CD4-positive, alpha-beta T cell treated with Interleukin-2 at 100 ng/mL for 4 hours (primary cell): ENCODE measurements at regions not wholly inside any gene's neighbourhood (a gene's known extent, or its start where the extent isn't known, plus 50 kb on each side); places are given as distances from the start of the nearest gene placed in this dataset.
"Not testable (repeated sequence)": the region's sequence is repeated elsewhere in the genome, so short reads cannot be mapped to it uniquely, and the experiment has no call there.

Source experiments
- DNase-seq: peaks from one replicate; pipeline ENCODE4 v3.0.0-alpha.2; 2020; ENCODE audit warnings: low spot score

DNA sequence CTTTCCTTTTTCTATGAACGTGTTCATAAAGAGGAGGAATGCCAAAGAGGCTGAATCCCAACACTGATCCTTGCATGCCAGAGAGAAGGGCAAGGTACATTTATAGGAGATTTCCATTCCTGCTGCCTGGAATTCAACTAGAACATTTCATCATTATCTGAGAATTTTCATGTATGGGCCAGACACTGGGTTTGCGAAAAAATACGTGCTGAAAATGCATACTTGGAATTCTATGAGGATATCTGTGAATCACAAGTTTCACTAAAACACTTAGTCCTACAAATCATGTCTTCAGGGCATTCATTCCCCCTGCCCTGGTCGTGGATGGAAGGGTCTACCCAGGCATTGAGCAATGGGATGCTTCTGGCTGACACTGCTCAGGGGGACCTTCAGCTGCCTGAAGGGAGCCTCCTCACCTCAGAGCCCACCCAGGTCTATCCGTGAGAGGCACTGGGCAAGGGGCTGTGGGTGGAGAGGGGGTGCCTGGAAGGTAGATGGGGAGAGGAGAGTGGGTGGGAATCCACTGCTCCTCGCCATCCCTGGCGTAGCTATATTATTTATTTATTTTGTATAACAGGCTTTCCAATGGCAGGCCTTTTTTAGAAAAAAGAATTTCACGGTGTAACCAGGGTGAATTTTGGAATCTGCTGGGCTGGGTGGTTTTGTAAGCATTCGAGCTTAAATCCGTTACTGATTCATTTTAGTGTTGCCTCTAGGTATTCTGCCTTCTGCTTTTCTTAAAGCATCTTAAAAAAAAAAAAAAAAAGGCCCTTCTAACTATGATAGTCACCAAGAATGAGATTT is 560.6 kb upstream of the ID2 start:
- DNase-seq = no peak

DNA sequence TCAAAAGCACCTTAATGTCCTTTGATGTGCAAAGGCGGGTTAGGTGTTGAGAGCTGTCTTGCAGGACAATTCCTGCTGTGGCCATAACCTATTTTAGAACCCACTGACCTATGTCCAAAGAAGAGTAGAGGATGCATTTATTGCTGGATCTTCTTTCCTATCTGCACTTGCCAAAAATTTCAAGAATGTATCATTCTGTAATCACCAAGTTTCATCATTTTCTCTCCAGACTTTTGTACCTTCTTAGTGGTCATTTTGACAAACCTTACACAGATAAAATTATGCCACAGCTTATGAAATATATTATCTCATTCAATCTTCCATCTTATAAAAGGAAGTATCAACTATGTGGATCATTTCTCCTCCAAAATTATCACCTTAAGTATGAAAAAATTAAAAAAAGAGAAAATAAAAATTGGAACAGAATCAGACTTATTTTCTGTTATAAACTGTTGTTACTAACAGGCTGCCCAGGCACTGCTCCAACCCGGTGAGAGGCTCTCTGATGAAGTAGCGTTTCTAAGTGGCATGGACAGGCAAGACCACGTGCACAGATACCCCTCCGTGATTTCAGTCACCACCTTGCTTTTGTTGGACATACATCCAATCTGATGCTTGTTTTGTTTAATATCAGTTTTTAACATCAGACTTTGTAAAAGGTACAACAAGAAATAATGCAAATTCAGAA is 559.9 kb upstream of the ID2 start:
- DNase-seq = no peak

- DNase-seq = no peak
Measured at GRCh38 chr2:8122520-8122919, 559.3 kb upstream of the ID2 start.

- no peak for DNase-seq
Measured at GRCh38 chr2:8123464-8123863, 558.4 kb upstream of the ID2 start.

DNA sequence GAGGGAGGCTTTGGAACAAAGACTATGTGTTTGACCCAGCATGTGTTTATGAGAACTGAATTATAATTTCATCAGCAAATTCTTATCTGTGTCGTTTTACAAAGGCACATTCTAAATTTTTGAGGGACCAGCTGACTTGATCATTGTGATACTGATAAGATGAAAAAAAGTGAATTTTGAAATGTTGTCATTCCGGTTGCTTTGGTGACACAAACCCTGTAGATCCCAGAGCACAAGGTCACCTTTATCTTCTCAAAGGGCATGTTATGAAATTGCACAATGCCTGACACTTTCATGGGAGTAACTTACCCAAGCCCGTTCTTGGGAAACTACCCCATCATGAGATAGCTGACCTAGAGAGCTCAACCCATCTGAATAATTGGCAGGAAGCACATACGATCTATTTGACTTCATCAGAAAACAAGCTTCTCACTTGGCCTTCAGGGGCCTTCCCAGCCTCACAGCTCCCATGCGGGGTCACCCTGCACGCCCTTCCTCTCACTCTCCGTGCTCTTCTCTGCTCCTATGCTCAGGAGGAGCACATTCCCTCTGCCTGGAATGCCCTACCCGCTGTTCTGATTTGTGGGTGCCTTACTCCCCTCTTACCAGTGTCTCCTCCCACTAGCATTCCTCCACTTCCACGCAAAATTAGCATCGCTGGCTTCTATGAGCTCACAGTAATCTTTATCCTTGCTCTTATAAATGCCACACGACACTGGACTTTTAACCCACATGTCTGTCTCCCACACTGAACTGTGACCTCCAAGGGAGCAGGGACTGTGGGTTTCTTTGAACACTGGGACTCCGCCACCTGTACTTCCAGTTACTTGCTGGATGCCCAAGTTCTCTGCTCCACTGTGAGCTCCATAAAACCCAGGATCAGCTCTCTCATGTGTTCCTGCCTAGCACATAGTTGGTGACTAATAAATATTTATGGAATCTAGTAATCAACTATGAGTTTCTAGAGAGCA is 555.8 kb upstream of the ID2 start:
- no peak for DNase-seq

DNA sequence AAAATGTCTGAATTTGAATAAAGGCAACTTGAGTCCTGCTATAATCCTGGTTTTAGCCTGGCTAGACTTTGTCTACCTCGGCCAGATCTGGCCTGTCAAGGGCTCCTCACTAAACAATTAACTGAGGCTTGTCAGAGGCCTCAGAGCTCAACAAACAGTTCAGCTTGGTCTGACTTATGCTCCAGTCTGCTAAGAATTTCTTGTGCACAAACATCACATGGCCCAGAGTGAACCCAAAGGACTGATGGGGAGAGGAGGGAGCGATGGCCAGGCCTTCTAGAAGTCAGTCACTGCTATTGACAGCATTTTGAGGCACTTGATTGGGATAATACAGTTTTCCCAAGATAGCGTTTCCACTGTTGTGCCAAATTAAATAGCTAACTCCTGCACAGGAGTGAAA is 555.1 kb upstream of the ID2 start:
- DNase-seq = no peak

- not testable (repeated sequence) for DNase-seq
Measured at GRCh38 chr2:8131423-8131822, 550.4 kb upstream of the ID2 start.

DNA sequence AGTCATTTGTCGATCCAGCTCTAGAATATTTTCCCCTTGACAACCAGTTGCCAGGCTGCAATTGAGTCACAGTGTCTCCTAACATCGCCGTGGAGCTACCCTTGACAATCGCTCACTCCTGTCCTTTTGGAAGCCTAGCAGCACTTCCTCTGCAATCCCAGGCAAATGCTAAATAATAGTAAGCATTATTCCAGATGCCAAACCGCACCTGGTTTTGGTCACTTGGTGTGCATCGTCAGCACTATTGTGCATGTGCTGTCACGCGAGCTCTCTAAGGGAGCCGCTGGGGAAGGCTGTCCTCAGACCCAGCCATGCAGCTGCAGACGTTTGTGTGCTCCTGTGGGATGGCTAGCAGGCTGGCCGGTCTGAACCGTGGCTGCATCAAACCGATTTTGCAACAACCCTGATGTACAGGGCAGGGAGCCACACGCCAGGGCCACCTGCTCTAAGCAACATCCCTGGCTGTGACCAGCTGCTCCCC is 549.5 kb upstream of the ID2 start:
- no peak for DNase-seq

DNA sequence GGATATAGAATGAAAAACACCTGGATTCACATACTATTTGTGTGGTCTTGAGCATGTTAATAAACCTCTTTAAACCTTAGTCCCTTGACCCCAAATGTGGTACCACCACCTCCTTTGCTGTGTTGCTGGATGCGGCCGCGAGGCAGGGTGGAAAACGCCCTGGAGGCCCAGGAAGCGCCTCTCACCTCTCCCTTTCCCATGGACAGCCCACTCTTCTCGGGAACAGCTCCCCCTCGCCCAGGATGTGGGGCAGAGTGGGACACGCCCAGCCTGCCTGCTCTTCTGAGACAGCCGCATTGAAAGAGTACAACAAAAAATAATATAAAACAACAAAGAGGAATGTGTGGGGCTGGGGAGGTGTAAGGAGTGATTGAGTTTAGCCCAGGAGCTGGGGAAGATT is 549.0 kb upstream of the ID2 start:
- no peak for DNase-seq

DNA sequence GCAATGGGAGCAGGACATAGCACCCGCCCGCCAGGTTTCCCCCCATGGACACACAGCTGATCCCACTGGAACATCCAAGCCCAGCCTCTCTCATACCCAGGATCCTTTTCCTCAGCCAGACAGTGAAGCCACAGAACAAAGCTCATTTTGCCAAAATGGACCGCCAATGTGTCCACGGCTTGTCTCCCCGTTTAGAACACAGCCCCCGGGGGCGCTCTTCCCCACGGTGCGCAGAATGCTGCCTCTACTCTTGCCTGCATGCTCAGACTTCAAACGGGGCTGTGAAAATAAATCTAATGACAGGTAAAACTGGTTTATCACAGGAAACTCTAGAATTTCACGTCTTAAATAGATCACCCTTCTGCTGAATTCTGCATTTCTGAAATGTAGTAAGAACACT is 548.5 kb upstream of the ID2 start:
- no peak for DNase-seq

DNA sequence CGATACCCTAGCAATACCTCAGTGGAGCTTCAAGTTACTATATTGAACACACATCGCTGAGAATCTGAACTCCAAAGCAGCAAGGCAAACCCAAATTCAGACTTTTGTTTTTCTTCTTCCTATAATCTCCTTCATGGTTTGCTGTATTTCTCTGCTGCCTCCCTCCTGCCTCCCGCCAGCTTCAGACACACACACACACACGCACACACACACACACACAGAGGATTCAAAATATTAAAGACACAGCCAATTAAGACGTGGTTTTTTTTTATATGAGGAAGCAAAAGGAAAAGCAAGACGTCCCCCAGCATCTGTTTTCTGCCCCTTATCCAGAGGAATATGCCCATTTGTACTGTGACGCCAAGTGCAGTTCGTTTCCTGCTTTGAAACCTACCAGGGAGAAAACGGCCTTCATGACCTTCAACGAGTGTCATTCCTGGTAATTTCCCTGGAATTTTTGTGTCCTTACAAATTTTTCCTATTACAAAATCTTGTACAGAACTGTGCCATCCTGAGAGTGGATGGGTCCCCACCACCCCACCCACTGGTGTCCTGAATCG is 547.9 kb upstream of the ID2 start:
- no peak for DNase-seq

GRCh38 chr2:8134473-8134932 is 547.4 kb upstream of the ID2 start:
- DNase-seq = no peak

- DNase-seq = no peak
Measured at GRCh38 chr2:8134985-8135682, 546.7 kb upstream of the ID2 start.

DNA sequence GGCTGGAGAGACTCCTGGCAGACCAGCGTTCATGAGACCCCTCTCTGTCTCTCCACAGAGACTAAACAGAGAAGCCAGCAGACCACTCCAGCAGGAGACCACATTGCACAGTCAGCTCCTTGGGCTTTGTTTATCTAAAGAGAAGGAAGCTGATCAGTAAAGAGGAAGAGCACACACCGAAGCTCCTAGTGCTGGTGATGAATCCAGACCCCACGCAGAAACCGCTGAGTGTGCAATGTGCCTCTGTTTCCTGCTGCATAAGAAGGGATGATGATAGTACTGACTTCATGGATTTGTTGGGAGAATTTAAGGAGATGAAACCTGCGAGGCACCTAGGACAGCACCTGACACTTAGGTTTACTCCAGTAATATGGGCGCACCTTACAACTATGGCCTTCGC is 544.1 kb upstream of the ID2 start:
- no peak for DNase-seq

DNA sequence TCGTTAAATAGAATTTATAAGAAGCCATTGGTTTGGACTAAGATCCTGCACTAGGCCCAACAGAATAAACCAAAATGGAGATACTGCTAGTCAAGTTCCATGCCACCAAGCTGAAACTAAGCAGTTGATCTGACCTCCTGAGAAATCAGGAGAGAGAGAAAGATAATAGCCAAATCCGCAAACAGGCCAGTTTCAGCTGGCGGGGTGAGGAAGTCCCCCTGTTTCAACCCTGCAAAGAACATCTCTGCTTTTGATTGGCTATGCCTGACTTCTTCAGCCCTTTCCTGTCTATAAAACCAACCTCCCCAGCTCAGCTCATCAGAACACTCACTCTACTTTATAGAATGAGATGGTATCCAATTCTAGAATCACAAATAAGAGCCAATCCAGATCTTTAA is 543.3 kb upstream of the ID2 start:
- DNase-seq = no peak

DNA sequence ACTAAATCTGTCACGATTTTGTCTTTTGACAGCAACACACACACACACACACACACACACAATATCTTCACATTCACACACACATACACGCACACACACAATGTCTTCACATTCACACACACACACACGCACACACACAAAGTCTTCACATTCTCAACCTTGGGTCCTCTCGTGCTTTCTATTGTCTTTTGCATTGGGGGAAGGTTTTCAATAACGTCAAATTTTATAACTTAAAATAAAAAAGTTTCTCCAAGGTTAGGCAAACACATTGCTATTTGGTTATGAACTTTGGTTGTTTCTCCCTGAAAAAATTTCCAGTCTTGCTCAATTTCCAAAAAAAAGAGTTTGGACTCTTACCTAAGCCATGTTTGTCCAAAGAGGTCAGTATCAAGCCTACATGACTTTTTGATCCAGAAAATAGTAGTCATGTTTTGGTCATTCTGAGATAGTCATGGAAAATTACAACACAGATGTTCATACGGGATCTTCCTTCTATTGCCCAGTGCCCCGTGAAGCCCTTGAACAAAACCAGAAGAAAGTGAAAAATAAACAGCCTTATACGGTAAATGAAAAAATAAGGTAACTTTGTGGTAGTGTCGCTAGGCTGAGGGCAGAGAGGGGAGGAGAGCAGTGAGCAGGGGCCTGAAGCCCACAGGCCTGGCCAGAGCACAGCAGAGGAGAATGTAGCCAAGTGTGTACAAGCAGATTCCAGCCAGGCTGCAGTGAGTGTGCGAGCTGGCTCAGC is 542.8 kb upstream of the ID2 start:
- DNase-seq = no peak

GRCh38 chr2:8139668-8140200 is 542.1 kb upstream of the ID2 start:
- no peak for DNase-seq

DNA sequence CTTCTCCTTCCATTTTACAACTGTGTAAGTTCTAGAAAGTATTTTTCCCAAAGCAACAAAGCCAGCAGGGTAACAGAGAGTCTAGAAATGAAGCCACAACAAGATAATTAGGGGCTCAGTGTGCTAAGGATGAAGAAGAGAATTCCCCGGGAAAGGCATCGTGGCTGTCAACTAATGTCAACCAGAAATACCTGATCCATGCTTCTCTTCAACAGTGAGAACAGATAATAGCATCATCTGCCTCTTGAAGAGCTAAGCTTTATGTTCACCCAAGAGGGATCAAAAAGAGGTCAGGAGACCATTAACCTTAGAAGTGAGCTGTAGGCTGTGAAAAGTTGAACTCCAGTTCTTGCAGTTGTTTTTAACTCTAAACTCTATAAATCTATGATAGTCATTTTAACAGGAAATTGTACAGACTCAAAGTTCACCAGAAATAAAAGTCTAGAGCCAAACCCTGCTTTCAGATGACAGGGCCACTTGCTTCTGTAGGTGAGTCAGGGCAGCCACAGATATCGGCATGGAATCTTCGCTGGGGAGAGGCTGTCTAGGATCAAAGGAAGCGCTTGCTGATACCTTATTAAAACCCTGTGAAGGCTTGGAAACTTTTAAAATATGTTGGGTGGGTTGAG is 540.7 kb upstream of the ID2 start:
- DNase-seq = no peak

- DNase-seq = no peak
Measured at GRCh38 chr2:8141780-8142179, 540.1 kb upstream of the ID2 start.

- DNase-seq = no peak
Measured at GRCh38 chr2:8142461-8142860, 539.4 kb upstream of the ID2 start.
